HepG2 (cell line): ENCODE measurements at regions not wholly inside any gene's neighbourhood (a gene's known extent, or its start where the extent isn't known, plus 50 kb on each side); places are given as distances from the start of the nearest gene placed in this dataset.

Experiments
- AGO2 ChIP-seq: fragments of 200-400 bp; formaldehyde crosslinking; optimal IDR thresholded peaks from 2 replicates; pipeline ENCODE3; 2017; ENCODE audit warnings: mild to moderate bottlenecking, low read depth, low read length, moderate library complexity
- IRF9 ChIP-seq: sonication (generic); formaldehyde crosslinking; IDR thresholded peaks from 2 replicates; pipeline ENCODE4 v1.8.0; 2022; ENCODE audit warnings: missing genetic modification reagents, mild to moderate bottlenecking, borderline replicate concordance
- SP1 ChIP-seq, 2 experiments: fragments of 450-650 bp in 1 of 2; sonication (generic) in 1 of 2; formaldehyde crosslinking in 1 of 2; IDR thresholded peaks; 2 replicates each; pipeline versions ENCODE4 v1.4.0 to v1.6.1; 2016 to 2020; ENCODE audit warnings: missing genetic modification reagents in 1 of 2
- ZNF407 ChIP-seq: sonication (generic); formaldehyde crosslinking; IDR thresholded peaks from one replicate; pipeline ENCODE4 v1.5.1; 2020; ENCODE audit warnings: mild to moderate bottlenecking, missing genetic modification reagents; ENCODE audit errors: not compliant biosample characterization

- TF ChIP-seq ZNF407 (CRISPR knock-in tag): no peak
- TF ChIP-seq IRF9: no peak
- TF ChIP-seq AGO2: no peak
- no peak for TF ChIP-seq SP1 (IDR thresholded peaks at IDR 0.05)
- TF ChIP-seq SP1 (CRISPR knock-in tag; IDR thresholded peaks at IDR 0.05): no peak
Measured at GRCh38 chr6:81552644-81553043, 199.8 kb downstream of the TENT5A start (continued).
